Mammary epithelial cell (primary cell): ENCODE measurements at regions not wholly inside any gene's neighbourhood (a gene's known extent, or its start where the extent isn't known, plus 50 kb on each side); places are given as distances from the start of the nearest gene placed in this dataset.

Source experiments
- CTCF ChIP-seq, 2 donors: IDR thresholded peaks in 1 of 2; conservative IDR thresholded peaks in 1 of 2; 2 replicates each; pipeline ENCODE4 v1.5.1; 2011 to 2012; ENCODE audit warnings: inconsistent platforms in 2 of 2, low read length in 2 of 2, mild to moderate bottlenecking in 2 of 2, control low read depth in 1 of 2, low read depth in 1 of 2; ENCODE audit not compliant: insufficient read depth in 1 of 2; ENCODE audit errors: extremely low read depth in 1 of 2
- EZH2 ChIP-seq: IDR thresholded peaks from 2 replicates; pipeline ENCODE4 v1.6.1; 2012; ENCODE audit warnings: low read length, inconsistent platforms, borderline replicate concordance

- TF ChIP-seq CTCF (conservative IDR thresholded peaks at IDR 0.05 in 1 of 2, IDR thresholded peaks at IDR 0.05 in 1 of 2; ENCODE audit: extremely low read depth in 1 of 2, insufficient read depth in 1 of 2, low read depth in 1 of 2, low read length in 2 of 2) = peak; percentile 31 to 58
- no peak for TF ChIP-seq EZH2
These were observed 265.2 kb upstream of the TLE3 start for GRCh38 chr15:70362886-70363285.
